OCI-LY3 (cell line): ENCODE measurements at regions not wholly inside any gene's neighbourhood (a gene's known extent, or its start where the extent isn't known, plus 50 kb on each side); places are given as distances from the start of the nearest gene placed in this dataset.

Experiments used
- H2AFZ ChIP-seq: fragments of 200-600, 300-600 bp; shearing (Covaris generic); 2 replicates; pipeline ENCODE4 v1.6.0; 2014; ENCODE audit warnings: antibody characterized with exemption, low read depth, low read length
- H3K27ac ChIP-seq: fragments of 200-600, 300-600 bp; sonication (generic); 2 replicates; pipeline ENCODE4 v1.5.1; 2014; ENCODE audit warnings: mild to moderate bottlenecking, low read length, moderate library complexity, mixed read lengths
- H3K27me3 ChIP-seq: fragments of 200-600, 300-600 bp; sonication (generic); 2 replicates; pipeline ENCODE4 v1.6.1; 2014; ENCODE audit warnings: low read depth, low read length, mixed read lengths
- H3K36me3 ChIP-seq: fragments of 200-600, 300-600 bp; sonication (generic); replicated peaks from 2 replicates; pipeline ENCODE3; 2014; ENCODE audit warnings: low read depth, low read length, mixed read lengths
- H3K4me1 ChIP-seq: fragments of 300-600, 200-600 bp; sonication (generic); 2 replicates; pipeline ENCODE4 v1.6.1; 2014; ENCODE audit warnings: low read length, mixed read lengths
- H3K4me2 ChIP-seq: fragments of 200-600, 300-600 bp; sonication (generic); 2 replicates; pipeline ENCODE4 v1.6.1; 2014; ENCODE audit warnings: low read length, mixed read lengths
- H3K4me3 ChIP-seq: fragments of 300-600, 200-600 bp; sonication (generic); 2 replicates; pipeline ENCODE4 v1.5.1; 2014; ENCODE audit warnings: antibody characterized with exemption, mild to moderate bottlenecking, low read length, moderate library complexity
- H3K79me2 ChIP-seq: fragments of 300-600, 200-600 bp; shearing (Covaris generic); 2 replicates; pipeline ENCODE4 v1.6.1; 2014; ENCODE audit warnings: mild to moderate bottlenecking, low read length, mixed read lengths
- H3K9ac ChIP-seq: fragments of 300-600, 200-600 bp; shearing (Covaris generic); 2 replicates; pipeline ENCODE4 v1.6.0; 2014; ENCODE audit warnings: mild to moderate bottlenecking, low read length, moderate library complexity
- H3K9me3 ChIP-seq: fragments of 200-600, 300-600 bp; shearing (Covaris generic); 2 replicates; pipeline ENCODE4 v1.6.1; 2014; ENCODE audit warnings: low read length, mixed read lengths; ENCODE audit not compliant: insufficient read depth
- H4K20me1 ChIP-seq: fragments of 200-600, 300-600 bp; sonication (generic); 2 replicates; pipeline ENCODE4 v1.6.1; 2016; ENCODE audit warnings: low read length, mixed read lengths; ENCODE audit not compliant: insufficient read depth
- EZH2phosphoT487 ChIP-seq: fragments of 200-600 bp; shearing (Covaris generic); IDR thresholded peaks from 2 replicates; pipeline ENCODE4 v1.6.1; 2018; ENCODE audit warnings: antibody characterized with exemption, mixed run types, low read depth
- TF ChIP-seq, protein P1 (sequence below): fragments of 200-600, 300-600 bp; sonication (generic); IDR thresholded peaks from 2 replicates; pipeline ENCODE4 v1.5.1; 2014; ENCODE audit warnings: antibody characterized with exemption, low read length, low read depth

DNA sequence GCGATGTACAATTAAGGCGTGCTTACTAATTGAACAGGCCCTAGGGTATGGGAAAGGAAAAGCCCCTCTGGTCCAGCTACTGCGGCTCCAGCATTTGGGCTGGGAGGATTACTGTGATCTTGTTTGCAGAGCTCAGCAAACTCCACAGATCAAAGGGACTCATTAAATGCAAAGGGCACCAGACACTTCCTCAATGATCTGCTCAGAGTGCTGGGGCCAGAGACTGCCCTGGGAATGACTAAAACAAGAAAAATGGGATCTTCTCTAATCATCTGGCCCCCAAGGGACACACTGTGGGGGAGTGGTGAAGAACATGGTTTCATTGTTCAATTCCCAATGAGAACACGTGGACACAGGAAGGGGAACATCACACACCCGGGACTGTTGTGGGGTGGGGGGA is 85.0 kb downstream of the MARCHF4 start:
- no peaks in the 10 kb centered on the region for H3K79me2 ChIP-seq
- peaks cover 7% of the 10 kb centered on the region; the same call in 1 of the 2 replicates for H3K27me3 ChIP-seq
- peak overlapping the region; percentile 76 for H3K27ac ChIP-seq
- no peaks in the 10 kb centered on the region for H3K36me3 ChIP-seq
- H3K4me3 ChIP-seq: peak overlapping the region; percentile 73
- H3K4me2 ChIP-seq: peak overlapping the region; percentile 93
- peak overlapping the region; percentile 61 for H3K9ac ChIP-seq
- TF ChIP-seq EZH2phosphoT487: no peak
- TF ChIP-seq, protein P1, sequence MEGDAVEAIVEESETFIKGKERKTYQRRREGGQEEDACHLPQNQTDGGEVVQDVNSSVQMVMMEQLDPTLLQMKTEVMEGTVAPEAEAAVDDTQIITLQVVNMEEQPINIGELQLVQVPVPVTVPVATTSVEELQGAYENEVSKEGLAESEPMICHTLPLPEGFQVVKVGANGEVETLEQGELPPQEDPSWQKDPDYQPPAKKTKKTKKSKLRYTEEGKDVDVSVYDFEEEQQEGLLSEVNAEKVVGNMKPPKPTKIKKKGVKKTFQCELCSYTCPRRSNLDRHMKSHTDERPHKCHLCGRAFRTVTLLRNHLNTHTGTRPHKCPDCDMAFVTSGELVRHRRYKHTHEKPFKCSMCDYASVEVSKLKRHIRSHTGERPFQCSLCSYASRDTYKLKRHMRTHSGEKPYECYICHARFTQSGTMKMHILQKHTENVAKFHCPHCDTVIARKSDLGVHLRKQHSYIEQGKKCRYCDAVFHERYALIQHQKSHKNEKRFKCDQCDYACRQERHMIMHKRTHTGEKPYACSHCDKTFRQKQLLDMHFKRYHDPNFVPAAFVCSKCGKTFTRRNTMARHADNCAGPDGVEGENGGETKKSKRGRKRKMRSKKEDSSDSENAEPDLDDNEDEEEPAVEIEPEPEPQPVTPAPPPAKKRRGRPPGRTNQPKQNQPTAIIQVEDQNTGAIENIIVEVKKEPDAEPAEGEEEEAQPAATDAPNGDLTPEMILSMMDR: no peak
- no peaks in the 10 kb centered on the region for H3K9me3 ChIP-seq
- peaks cover 42% of the 10 kb centered on the region for H3K4me1 ChIP-seq
- H4K20me1 ChIP-seq: no peaks in the 10 kb centered on the region
- H2AFZ ChIP-seq: peak overlapping the region; percentile 83

DNA sequence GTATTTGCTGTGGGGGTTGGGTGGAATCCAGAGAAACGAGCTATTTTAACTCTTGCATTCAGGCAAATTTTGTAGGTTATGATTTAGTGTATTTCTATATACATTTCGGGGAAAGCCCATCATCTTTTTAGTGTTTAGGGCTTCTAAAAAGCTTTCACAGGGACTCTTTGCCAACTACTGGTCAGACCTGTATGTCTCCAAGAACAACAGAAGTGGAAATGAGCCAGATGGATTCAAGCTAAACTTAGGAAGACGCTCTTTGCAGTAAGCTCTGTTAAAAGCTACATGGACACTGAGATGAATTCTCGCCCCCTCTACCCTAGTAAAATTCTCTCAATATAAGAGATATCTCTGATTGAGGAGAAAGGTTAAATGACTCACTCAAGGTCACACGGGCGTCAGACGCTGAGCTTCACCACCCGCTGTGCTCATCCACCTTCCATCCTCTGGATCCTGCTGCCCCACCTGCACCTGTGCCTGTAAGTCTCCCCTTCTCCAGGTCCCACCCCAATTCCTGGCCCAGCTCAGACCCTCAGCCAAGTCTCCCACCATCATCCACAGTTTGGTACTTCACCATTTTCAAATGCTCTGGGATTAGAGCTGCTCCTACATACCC is 85.6 kb downstream of the MARCHF4 start:
- H3K27me3 ChIP-seq: peaks cover 7% of the 10 kb centered on the region; the same call in 1 of the 2 replicates
- peak overlapping the region; percentile 83 for H2AFZ ChIP-seq
- peak overlapping the region; percentile 76 for H3K27ac ChIP-seq
- peaks cover 48% of the 10 kb centered on the region for H3K4me1 ChIP-seq
- H3K4me3 ChIP-seq: peak overlapping the region; percentile 73
- H3K9ac ChIP-seq: peak overlapping the region; percentile 61
- no peaks in the 10 kb centered on the region for H3K79me2 ChIP-seq
- no peaks in the 10 kb centered on the region for H3K36me3 ChIP-seq
- peak overlapping the region; percentile 93 for H3K4me2 ChIP-seq
- no peaks in the 10 kb centered on the region for H3K9me3 ChIP-seq
- TF ChIP-seq EZH2phosphoT487: no peak
- TF ChIP-seq, protein P1: no peak
- no peaks in the 10 kb centered on the region for H4K20me1 ChIP-seq

DNA sequence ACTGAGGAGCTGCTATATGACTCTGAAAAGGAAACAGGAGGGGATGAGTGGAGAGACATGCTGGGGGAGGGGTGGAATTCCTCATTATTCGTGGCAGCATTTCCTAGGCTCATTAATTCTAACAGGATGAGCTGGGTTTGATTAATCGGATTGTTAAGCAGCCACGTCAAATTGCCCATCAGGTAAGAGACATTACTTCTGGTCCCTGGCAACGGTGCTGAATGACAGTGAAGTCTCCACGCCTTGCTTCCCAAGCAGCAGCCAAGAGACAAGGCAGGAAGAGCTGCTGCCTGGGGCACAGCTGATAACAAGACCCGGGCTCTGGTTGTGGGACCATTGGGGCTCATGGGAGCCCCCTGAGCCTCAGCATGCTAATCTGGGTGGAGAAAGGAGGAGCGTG is 86.6 kb downstream of the MARCHF4 start:
- Histone ChIP-seq H3K79me2 (no peaks in the 10 kb centered on the region), H4K20me1 (no peaks in the 10 kb centered on the region), H3K4me3 (no peak overlapping the region), H3K27ac (peak overlapping the region; percentile 76), H3K27me3 (peaks cover 7% of the 10 kb centered on the region; the same call in 1 of the 2 replicates), H3K9me3 (no peaks in the 10 kb centered on the region), H3K4me1 (peaks cover 53% of the 10 kb centered on the region), H3K9ac (no peak overlapping the region), H2AFZ (no peak overlapping the region), H3K4me2 (peak overlapping the region; percentile 93), H3K36me3 (no peaks in the 10 kb centered on the region)
- no peak for TF ChIP-seq EZH2phosphoT487
- TF ChIP-seq, protein P1: no peak

DNA sequence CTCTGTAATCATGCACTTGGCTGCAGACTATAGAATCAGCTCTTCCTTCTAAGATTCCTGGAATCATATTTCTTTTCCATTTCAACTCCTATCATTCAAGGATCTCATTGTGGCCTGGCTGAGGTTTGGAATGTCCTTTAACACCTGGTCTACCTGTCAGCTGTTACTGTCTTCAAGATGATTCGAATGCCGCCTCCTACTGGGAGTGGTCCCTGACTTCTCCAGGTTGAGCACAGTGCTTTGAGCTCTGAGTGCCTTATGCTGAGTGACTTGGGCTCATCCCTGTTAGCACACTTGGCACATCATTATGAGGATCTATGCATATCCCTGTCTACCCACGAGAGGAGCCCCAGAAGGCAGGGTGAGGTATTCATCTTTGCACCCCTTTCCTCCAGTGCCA is 87.6 kb downstream of the MARCHF4 start:
- no peak for TF ChIP-seq EZH2phosphoT487
- TF ChIP-seq, protein P1: no peak
- H3K4me3 ChIP-seq: no peak overlapping the region

More for the DNA sequence above, 87.6 kb downstream of the MARCHF4 start:
- Histone ChIP-seq H3K4me1 (peaks cover 53% of the 10 kb centered on the region), H3K27me3 (no peaks in the 10 kb centered on the region), H3K27ac (no peak overlapping the region), H3K36me3 (no peaks in the 10 kb centered on the region), H3K79me2 (no peaks in the 10 kb centered on the region), H4K20me1 (no peaks in the 10 kb centered on the region), H3K9ac (no peak overlapping the region), H3K9me3 (no peaks in the 10 kb centered on the region), H2AFZ (no peak overlapping the region), H3K4me2 (no peak overlapping the region)
